TTC549 (cell line): ENCODE measurements at regions not wholly inside any gene's neighbourhood (a gene's known extent, or its start where the extent isn't known, plus 50 kb on each side); places are given as distances from the start of the nearest gene placed in this dataset.
"Not testable (repeated sequence)": the region's sequence is repeated elsewhere in the genome, so short reads cannot be mapped to it uniquely, and the experiment has no call there.

Source experiments
- FAIRE-seq: peaks from 2 replicates; lab custom pipeline; 2012; peaks lifted over from hg19 to GRCh38; lab: Jason Lieb, UNC

GRCh38 chr2:194926873-194927272, 730.2 kb upstream of the SLC39A10 start:
- no peak for FAIRE-seq

GRCh38 chr2:194925742-194926141, 731.3 kb upstream of the SLC39A10 start:
- FAIRE-seq = no peak

GRCh38 chr2:194917519-194917918, 739.5 kb upstream of the SLC39A10 start:
- no peak for FAIRE-seq

GRCh38 chr2:194915485-194915884, 741.5 kb upstream of the SLC39A10 start:
- FAIRE-seq = no peak

- no peak for FAIRE-seq
Measured at GRCh38 chr2:194907569-194907968, 749.5 kb upstream of the SLC39A10 start.

- FAIRE-seq = no peak
Measured at GRCh38 chr2:194896871-194897270, 760.2 kb upstream of the SLC39A10 start.

- FAIRE-seq = no peak
Measured at GRCh38 chr2:194883711-194884110, 773.3 kb upstream of the SLC39A10 start.

GRCh38 chr2:194870974-194871535, 786.0 kb upstream of the SLC39A10 start:
- no peak for FAIRE-seq

GRCh38 chr2:194867328-194867727, 789.7 kb upstream of the SLC39A10 start:
- no peak for FAIRE-seq

GRCh38 chr2:194854941-194855340, 802.1 kb upstream of the SLC39A10 start:
- no peak for FAIRE-seq

- no peak for FAIRE-seq
Measured at GRCh38 chr2:194842871-194843270, 814.2 kb upstream of the SLC39A10 start.

- FAIRE-seq = not testable (repeated sequence)
Measured at GRCh38 chr2:194834371-194834770, 822.7 kb upstream of the SLC39A10 start.

- FAIRE-seq = no peak
Measured at GRCh38 chr2:194826241-194826640, 830.8 kb upstream of the SLC39A10 start.

- no peak for FAIRE-seq
Measured at GRCh38 chr2:194824450-194824849, 832.6 kb upstream of the SLC39A10 start.

GRCh38 chr2:194822657-194823056, 834.4 kb upstream of the SLC39A10 start:
- no peak for FAIRE-seq

- no peak for FAIRE-seq
Measured at GRCh38 chr2:194822097-194822496, 834.9 kb upstream of the SLC39A10 start.

- FAIRE-seq = no peak
Measured at GRCh38 chr2:194819367-194819766, 837.7 kb upstream of the SLC39A10 start.

- FAIRE-seq = no peak
Measured at GRCh38 chr2:194815475-194815874, 841.6 kb upstream of the SLC39A10 start.

- FAIRE-seq = no peak
Measured at GRCh38 chr2:194802589-194802988, 854.4 kb upstream of the SLC39A10 start.

- not testable (repeated sequence) for FAIRE-seq
Measured at GRCh38 chr2:194787071-194787470, 870.0 kb upstream of the SLC39A10 start.

GRCh38 chr2:194771394-194771793, 885.6 kb upstream of the SLC39A10 start:
- not testable (repeated sequence) for FAIRE-seq

GRCh38 chr2:194769030-194769429, 888.0 kb upstream of the SLC39A10 start:
- FAIRE-seq = no peak

- no peak for FAIRE-seq
Measured at GRCh38 chr2:194765723-194766122, 891.3 kb upstream of the SLC39A10 start.

- no peak for FAIRE-seq
Measured at GRCh38 chr2:194750926-194751325, 906.1 kb upstream of the SLC39A10 start.
